ENCODE measurements at regions not wholly inside any gene's neighbourhood (a gene's known extent, or its start where the extent isn't known, plus 50 kb on each side); places are given as distances from the start of the nearest gene placed in this dataset.

- TF ChIP-seq CTCF (IDR thresholded peaks at IDR 0.05 in 4 of 5, conservative IDR thresholded peaks at IDR 0.05 in 1 of 5) (no peak), POLR2A (IDR thresholded peaks at IDR 0.05) (no peak)
Measured at GRCh38 chr2:8597559-8598225, 84.2 kb upstream of the ID2 start.
